ENCODE measurements at regions not wholly inside any gene's neighbourhood (a gene's known extent, or its start where the extent isn't known, plus 50 kb on each side); places are given as distances from the start of the nearest gene placed in this dataset.

DNA sequence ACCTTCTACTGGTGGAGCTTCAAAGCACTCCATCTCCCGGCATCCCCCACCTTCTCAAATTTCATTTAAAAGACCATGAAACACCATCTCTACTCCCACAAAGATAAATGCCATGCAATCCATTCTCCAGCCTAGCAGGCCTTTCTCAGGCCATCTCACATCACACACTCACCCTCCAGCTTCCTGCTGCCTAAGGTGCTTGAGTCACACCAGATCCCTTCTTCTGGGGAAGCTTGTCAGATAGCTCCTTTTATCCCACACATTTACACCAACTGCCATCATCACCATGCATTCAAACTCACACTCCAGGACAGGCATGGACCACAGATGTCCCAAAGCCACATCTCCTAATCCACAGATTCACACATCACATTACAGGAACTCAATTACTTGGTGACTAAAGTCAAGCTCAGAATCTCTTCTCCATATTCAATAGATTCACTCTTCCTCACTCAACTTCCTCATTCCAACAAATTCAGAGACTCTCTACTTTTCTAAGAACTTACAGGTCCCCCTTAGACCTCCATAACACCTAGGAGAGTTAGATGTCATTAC, 292.5 kb downstream of the TNS1 start:
- H3K27me3 ChIP-seq: no peaks in the 10 kb centered on the region
- intact Hi-C loops (cut with DNase I; ENCODE audit: low total_unique reads): loop anchor here (10.0 kb wide), 1 partner anchor 1025 kb away; no protein-coding TSS in a partner anchor
- H3K9me3 ChIP-seq: no peaks in the 10 kb centered on the region
- peaks cover 0 to 5% of the 10 kb centered on the region in 2 donors for H3K4me1 ChIP-seq
- peak overlapping the region in 1 of 2 donors; percentile 17 for H3K27ac ChIP-seq
- H3K4me3 ChIP-seq: no peak overlapping the region
- TF ChIP-seq, protein P1, sequence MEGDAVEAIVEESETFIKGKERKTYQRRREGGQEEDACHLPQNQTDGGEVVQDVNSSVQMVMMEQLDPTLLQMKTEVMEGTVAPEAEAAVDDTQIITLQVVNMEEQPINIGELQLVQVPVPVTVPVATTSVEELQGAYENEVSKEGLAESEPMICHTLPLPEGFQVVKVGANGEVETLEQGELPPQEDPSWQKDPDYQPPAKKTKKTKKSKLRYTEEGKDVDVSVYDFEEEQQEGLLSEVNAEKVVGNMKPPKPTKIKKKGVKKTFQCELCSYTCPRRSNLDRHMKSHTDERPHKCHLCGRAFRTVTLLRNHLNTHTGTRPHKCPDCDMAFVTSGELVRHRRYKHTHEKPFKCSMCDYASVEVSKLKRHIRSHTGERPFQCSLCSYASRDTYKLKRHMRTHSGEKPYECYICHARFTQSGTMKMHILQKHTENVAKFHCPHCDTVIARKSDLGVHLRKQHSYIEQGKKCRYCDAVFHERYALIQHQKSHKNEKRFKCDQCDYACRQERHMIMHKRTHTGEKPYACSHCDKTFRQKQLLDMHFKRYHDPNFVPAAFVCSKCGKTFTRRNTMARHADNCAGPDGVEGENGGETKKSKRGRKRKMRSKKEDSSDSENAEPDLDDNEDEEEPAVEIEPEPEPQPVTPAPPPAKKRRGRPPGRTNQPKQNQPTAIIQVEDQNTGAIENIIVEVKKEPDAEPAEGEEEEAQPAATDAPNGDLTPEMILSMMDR (IDR thresholded peaks at IDR 0.05): no peak
- no peak for TF ChIP-seq POLR2A (IDR thresholded peaks at IDR 0.05)
- no peak for DNase-seq
- no peaks in the 10 kb centered on the region for H3K36me3 ChIP-seq

DNA sequence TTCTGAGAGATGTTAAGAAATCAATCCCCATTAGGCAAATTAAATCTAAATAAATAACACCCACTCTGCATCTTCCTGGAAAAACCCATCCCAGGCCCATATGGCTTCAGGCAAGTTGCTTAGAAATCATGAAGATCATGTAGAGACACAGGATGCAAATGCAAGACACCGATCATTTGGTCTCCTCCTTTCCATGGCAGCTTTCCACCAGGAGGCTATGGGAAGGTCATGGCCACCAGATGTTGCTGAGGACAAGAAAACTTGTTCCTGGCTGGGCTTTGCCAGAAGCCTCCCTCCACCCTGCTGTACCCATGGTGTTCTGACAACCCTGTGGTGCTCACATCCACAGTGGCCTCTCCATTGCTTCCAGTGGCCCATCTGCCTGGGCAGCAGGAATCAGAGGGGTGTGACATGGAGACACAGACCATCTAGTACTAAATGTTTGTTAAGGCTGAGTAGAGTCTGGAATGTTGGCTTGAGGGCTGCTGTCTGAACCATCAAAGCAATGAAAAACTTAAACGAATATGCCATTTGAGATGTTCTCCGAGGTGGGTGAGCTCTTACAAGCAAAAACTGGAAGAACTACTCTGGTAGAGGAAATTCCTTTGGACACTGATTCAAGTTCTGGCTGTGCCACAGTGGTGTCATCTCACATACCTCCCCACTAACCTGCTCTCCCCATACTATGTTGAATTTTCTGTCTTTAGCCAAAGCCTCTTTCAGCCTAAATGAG, 293.2 kb downstream of the TNS1 start:
- H3K4me3 ChIP-seq: no peak overlapping the region
- peak overlapping the region in 1 of 2 donors; percentile 17 for H3K27ac ChIP-seq
- H3K27me3 ChIP-seq: no peaks in the 10 kb centered on the region
- TF ChIP-seq POLR2A (IDR thresholded peaks at IDR 0.05): no peak
- TF ChIP-seq, protein P1 (IDR thresholded peaks at IDR 0.05): no peak
- no peaks in the 10 kb centered on the region for H3K36me3 ChIP-seq
- no peaks in the 10 kb centered on the region for H3K9me3 ChIP-seq
- no peak for DNase-seq
- intact Hi-C loops (cut with DNase I; ENCODE audit: low total_unique reads): loop anchor here (10.0 kb wide), 1 partner anchor 1025 kb away; no protein-coding TSS in a partner anchor
- H3K4me1 ChIP-seq: peaks cover 0 to 5% of the 10 kb centered on the region in 2 donors

DNA sequence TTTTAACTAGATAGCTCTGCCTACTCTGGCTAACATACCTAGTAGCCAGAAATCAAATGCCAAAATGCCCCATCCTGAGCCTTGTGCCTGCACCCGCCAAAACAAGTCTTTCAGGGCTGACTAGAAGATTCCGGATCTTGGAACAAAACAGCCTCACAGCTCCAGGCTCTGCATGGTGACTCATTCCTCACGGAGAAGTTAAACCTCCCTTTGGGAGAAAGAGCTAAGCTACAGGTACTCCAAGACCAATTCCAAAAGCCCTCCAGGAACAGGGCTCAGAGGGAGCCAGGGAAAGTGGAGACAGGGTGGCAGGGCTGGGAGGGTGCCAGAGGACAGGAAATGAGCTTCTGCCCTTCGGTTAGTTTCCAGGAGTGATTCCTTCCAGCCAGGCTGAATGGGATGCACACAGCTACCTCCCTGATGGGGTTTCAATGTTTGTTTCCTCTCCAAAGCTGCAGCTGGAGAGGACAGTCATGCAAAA, 295.6 kb downstream of the TNS1 start:
- Histone ChIP-seq H3K9me3 (no peaks in the 10 kb centered on the region), H3K27ac (peak overlapping the region; percentile 55 to 87), H3K27me3 (no peaks in the 10 kb centered on the region), H3K36me3 (no peaks in the 10 kb centered on the region), H3K4me3 (no peak overlapping the region), H3K4me1 (no peaks in the 10 kb centered on the region)
- no peak for TF ChIP-seq POLR2A (IDR thresholded peaks at IDR 0.05)
- TF ChIP-seq, protein P1 (IDR thresholded peaks at IDR 0.05): no peak
- intact Hi-C loops (cut with DNase I; ENCODE audit: low total_unique reads): no loop called here
- peak; percentile 42 to 55 for DNase-seq

- TF ChIP-seq, protein P1 (IDR thresholded peaks at IDR 0.05): no peak
- TF ChIP-seq POLR2A (IDR thresholded peaks at IDR 0.05): no peak
- Histone ChIP-seq H3K36me3 (no peaks in the 10 kb centered on the region), H3K27ac (peak overlapping the region; percentile 55 to 87), H3K9me3 (no peaks in the 10 kb centered on the region), H3K4me3 (no peak overlapping the region), H3K4me1 (no peaks in the 10 kb centered on the region), H3K27me3 (no peaks in the 10 kb centered on the region)
- DNase-seq: no peak
- intact Hi-C loops (cut with DNase I; ENCODE audit: low total_unique reads): no loop called here
Measured at GRCh38 chr2:217706513-217706912, 296.3 kb downstream of the TNS1 start.

DNA sequence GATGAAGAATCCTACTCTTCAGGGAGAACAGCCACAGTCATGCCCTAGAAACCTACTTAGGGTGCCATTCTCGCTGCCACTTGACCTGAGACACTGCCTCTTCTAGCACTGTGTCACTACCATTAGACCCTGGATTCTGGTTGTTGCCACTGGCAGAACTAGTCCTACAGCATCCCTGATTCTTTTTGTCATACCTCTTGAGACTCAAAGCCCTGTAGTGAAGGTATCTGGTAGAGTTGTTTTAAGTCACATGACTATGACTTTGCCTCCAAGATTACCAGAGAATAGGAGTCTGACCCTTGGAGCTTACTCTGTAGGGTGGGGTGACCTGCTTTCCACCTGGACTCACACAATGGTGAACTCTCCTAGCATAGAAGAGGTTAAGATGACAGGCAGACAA, 296.7 kb downstream of the TNS1 start:
- Histone ChIP-seq H3K27ac (peak overlapping the region; percentile 55 to 87), H3K36me3 (no peaks in the 10 kb centered on the region), H3K4me1 (no peaks in the 10 kb centered on the region), H3K4me3 (no peak overlapping the region), H3K9me3 (no peaks in the 10 kb centered on the region), H3K27me3 (no peaks in the 10 kb centered on the region)
- intact Hi-C loops (cut with DNase I; ENCODE audit: low total_unique reads): no loop called here
- no peak for DNase-seq
- TF ChIP-seq, protein P1 (IDR thresholded peaks at IDR 0.05): no peak
- TF ChIP-seq POLR2A (IDR thresholded peaks at IDR 0.05): no peak

Measured in uterus (tissue), 3 donors.